Epithelial cell of esophagus (primary cell): ENCODE measurements at regions not wholly inside any gene's neighbourhood (a gene's known extent, or its start where the extent isn't known, plus 50 kb on each side); places are given as distances from the start of the nearest gene placed in this dataset.

Source experiments
- DNase-seq: peaks from one replicate; pipeline ENCODE4 v3.0.0; 2010; ENCODE audit warnings: low read depth
- H3K4me3 ChIP-seq: 2 replicates; pipeline ENCODE4 v1.5.1; 2011; ENCODE audit warnings: mild to moderate bottlenecking, low read length, control low read depth
- TF ChIP-seq, protein P1 (sequence below): IDR thresholded peaks from 2 replicates; pipeline ENCODE4 v1.5.1; 2011; ENCODE audit warnings: low read depth, mild to moderate bottlenecking, low read length, control low read depth, inconsistent platforms; ENCODE audit not compliant: insufficient read depth; ENCODE audit errors: missing control alignments

DNA sequence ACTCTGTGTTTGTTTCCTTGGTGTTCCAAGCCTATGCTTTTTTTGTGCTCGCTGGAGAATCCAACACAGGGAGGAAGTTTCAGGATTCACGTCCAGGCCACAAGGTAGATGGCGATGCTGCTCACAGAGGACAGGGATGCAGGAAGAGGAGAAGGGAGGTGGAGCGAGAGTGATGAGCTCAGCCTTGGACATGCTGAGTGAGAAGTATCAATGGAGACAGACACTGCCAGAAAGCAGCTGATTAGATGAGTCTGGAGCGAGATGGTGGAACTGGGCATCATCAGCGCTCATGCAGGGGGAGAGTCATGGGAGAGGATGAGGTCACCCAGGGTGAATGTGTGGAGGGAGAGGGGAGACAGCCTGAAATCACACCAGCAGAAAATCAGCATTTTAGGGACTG is 110.0 kb downstream of the GLUL start:
- TF ChIP-seq, protein P1, sequence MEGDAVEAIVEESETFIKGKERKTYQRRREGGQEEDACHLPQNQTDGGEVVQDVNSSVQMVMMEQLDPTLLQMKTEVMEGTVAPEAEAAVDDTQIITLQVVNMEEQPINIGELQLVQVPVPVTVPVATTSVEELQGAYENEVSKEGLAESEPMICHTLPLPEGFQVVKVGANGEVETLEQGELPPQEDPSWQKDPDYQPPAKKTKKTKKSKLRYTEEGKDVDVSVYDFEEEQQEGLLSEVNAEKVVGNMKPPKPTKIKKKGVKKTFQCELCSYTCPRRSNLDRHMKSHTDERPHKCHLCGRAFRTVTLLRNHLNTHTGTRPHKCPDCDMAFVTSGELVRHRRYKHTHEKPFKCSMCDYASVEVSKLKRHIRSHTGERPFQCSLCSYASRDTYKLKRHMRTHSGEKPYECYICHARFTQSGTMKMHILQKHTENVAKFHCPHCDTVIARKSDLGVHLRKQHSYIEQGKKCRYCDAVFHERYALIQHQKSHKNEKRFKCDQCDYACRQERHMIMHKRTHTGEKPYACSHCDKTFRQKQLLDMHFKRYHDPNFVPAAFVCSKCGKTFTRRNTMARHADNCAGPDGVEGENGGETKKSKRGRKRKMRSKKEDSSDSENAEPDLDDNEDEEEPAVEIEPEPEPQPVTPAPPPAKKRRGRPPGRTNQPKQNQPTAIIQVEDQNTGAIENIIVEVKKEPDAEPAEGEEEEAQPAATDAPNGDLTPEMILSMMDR, result no peak
- no peak overlapping the region for H3K4me3 ChIP-seq
- no peak for DNase-seq

DNA sequence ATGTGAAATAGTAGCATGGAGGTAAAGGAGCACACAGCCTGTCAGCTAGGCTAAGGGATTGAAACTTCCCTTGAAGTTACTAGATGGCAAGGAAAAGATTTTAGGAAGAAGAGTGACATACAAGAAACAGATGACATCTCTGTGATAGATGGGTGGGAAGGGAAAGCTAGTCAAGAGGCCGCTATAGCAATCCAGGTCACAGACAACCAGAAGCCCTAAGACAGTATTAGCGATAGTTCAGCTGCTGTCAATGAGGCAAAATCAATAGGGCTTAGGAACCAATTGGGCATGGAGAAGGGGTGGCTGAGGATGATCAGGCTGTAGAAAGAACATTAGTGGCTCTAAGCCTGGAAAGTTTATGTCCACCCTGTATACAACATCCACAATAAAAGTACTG is 111.1 kb downstream of the GLUL start:
- DNase-seq, result no peak
- no peak overlapping the region for H3K4me3 ChIP-seq
- TF ChIP-seq, protein P1, result no peak

DNA sequence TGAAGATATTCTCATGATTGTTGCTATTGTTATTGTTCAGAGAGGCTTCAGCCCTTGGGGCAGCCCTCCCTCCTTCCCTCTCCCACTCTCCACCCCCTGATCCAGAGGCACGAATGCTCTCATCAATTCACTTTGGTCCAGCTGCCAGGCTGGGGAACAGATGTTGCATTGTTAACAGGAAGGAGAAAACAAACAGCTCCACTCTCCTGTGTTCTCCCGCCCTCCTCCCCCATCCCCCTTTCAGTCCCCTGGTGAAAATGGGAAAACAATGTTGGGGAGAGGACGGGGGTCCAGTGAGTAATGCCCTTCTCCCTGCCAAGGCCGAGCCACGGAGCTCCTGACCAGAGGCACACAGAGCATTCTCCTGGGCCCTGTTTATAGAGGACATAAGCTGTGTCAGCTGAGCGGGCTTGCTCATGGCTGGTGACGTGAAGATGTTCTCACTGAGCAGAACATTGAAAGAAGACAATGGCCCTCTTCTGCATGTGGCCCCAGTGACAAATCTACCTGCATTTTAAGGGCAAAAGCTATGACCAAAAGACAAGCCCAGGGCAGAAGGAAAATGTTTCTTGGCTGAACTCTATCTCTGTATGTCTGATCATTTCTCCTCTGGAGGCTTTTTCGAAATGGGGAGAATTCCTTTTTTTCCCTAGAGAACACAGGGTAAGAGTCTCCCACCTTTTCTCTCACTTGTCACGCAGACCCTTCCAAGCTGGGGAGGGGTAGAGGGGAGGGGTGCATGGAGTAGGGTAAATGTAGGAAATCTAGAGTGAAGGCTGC is 111.7 kb downstream of the GLUL start:
- H3K4me3 ChIP-seq, result no peak overlapping the region
- no peak for DNase-seq
- TF ChIP-seq, protein P1, result no peak

DNA sequence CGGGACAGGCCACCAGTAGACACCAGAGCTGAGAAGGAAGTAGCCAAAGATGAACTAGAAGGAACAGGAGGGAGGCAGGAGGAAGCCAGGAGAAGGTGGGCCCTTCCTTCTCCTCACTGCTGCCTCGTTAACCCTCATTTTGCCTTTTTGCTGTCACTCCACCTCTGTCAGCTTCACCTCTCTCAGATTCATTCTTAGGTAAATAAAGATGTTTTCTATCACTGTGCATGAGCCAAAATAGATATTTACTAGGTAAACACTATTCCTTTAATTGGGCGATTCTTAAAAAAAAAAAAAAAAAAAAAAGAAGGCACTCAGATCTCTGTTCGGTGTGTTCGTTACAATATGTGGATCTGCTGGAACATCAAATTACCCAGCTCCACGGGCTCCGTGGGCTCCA is 112.3 kb downstream of the GLUL start:
- no peak for DNase-seq
- TF ChIP-seq, protein P1, result no peak
- no peak overlapping the region for H3K4me3 ChIP-seq

DNA sequence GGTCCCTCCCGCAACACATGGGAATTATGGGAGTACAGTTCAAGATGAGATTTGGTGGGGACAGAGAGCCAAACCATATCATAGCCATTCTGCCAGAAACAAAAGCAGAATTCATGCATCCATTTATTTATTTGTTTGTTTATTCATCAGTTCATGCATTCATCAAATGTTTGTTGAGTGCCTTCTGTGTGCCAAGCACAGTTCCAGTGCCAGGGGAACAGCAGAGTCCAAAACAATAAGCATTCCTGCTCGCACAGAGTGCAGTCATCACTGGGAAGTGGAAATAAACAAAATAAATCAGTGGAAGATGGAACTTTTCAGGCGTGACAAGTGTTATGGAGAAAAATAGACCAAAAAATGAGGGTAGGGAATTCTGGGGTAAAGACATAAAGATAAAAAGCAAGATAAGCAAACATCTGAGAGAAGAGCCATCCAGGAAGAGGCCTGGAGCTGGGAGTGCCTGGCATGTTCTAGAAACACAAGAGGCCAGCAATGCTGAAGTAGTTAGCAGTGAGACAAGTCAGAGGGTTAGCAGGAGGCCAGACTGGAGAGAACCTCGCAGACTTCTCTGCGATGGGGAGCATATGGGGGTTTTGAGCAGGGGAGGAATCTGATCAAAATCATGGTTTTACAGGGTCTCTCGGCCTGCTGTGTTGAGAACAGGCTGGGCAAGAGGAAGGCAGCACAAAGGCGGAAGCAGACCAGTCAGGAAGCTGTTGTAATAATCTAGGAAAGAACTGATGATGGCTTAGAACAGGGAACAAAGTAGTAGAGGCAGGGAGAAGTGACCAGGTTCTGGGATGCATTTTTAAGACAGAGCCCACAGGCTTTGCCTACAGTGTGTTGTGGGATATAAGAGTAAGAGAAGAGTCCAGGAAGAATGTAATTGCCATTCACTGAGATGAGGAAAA is 113.2 kb downstream of the GLUL start:
- H3K4me3 ChIP-seq, result no peak overlapping the region
- no peak for DNase-seq
- TF ChIP-seq, protein P1, result no peak

DNA sequence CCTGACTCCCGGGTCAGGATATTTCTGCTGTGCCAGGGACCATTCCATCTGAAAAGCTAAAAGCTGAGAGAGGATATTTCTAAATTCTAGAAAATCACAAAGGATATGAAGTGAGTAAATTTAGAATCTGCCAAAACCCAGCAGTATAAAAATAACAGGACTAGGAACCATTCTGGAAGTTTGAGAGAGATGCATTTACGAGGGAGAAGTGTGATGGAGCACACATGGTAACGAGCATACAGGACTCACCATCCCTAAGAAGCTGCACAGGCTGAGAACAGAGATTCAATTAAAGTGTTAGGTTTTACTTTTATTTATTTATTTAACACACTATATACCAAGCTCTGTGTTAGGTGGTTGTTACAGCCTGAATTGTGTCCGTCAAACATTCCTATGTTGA is 116.3 kb downstream of the GLUL start:
- DNase-seq, result no peak
- no peak overlapping the region for H3K4me3 ChIP-seq
- TF ChIP-seq, protein P1, result no peak
